WTC11 (cell line): ENCODE measurements at regions not wholly inside any gene's neighbourhood (a gene's known extent, or its start where the extent isn't known, plus 50 kb on each side); places are given as distances from the start of the nearest gene placed in this dataset.

Source experiments
- ATAC-seq: fragments of 200-7000 bp; cut with Tn5 transposase; 2 replicates; pipeline ENCODE4 v1.10.0; 2021; ENCODE audit warnings: mild to moderate bottlenecking, moderate library complexity
- CTCF ChIA-PET: fragments of 300-600 bp; sonication (Branson Sonifier 250); formaldehyde crosslinking; loops from one replicate; lab custom pipeline; 2021; ENCODE audit warnings: antibody characterized with exemption; lab: Charles Lee
- POLR2A ChIA-PET: fragments of 350-600 bp; sonication (Branson Sonifier 250); formaldehyde crosslinking; loops from one replicate; lab custom pipeline; 2021; ENCODE audit warnings: antibody characterized with exemption; lab: Charles Lee
- DNase-seq: peaks from one replicate; pipeline ENCODE4 v3.0.0; 2021; ENCODE audit warnings: low spot score
- H3K27ac Mint-ChIP-seq: 2 replicates; pipeline ENCODE4 v1.8.0; 2021; ENCODE audit warnings: mixed read lengths
- H3K27me3 Mint-ChIP-seq: 2 replicates; pipeline ENCODE4 v1.8.0; 2021; ENCODE audit warnings: low read depth, mild to moderate bottlenecking, moderate library complexity, mixed read lengths
- H3K36me3 Mint-ChIP-seq: 2 replicates; pipeline ENCODE4 v1.8.0; 2021; ENCODE audit warnings: mixed read lengths
- H3K4me1 Mint-ChIP-seq: 2 replicates; pipeline ENCODE4 v1.8.0; 2022; ENCODE audit warnings: mixed read lengths
- H3K4me3 Mint-ChIP-seq: 2 replicates; pipeline ENCODE4 v1.8.0; 2021; ENCODE audit warnings: mild to moderate bottlenecking, moderate library complexity, mixed read lengths
- H3K9me3 Mint-ChIP-seq: 2 replicates; pipeline ENCODE4 v1.8.0; 2021; ENCODE audit warnings: mixed read lengths
- ATF1 ChIP-seq: sonication (generic); formaldehyde crosslinking; IDR thresholded peaks from 2 replicates; pipeline ENCODE4 v1.8.1; 2023; ENCODE audit warnings: mild to moderate bottlenecking, moderate library complexity, missing genetic modification reagents
- ELF4 ChIP-seq: sonication (generic); formaldehyde crosslinking; IDR thresholded peaks from 2 replicates; pipeline ENCODE4 v1.8.1; 2022; ENCODE audit warnings: low read depth, mild to moderate bottlenecking, moderate library complexity, missing genetic modification reagents
- FOXP1 ChIP-seq: sonication (generic); formaldehyde crosslinking; IDR thresholded peaks from 2 replicates; pipeline ENCODE4 v1.8.0; 2022; ENCODE audit warnings: missing genetic modification reagents, mild to moderate bottlenecking, moderate library complexity, borderline replicate concordance
- GRHL2 ChIP-seq: fragments of 250-450 bp; sonication (Bioruptor Pico); IDR thresholded peaks from 2 replicates; pipeline ENCODE4 v1.8.0; 2022; ENCODE audit warnings: mild to moderate bottlenecking, moderate library complexity; ENCODE audit not compliant: insufficient replicate concordance, severe bottlenecking
- IRF2 ChIP-seq: sonication (generic); formaldehyde crosslinking; IDR thresholded peaks from 2 replicates; pipeline ENCODE4 v1.8.0; 2022; ENCODE audit warnings: low read depth, missing genetic modification reagents, borderline replicate concordance
- KAT7 ChIP-seq: sonication (generic); formaldehyde crosslinking; IDR thresholded peaks from 2 replicates; pipeline ENCODE4 v1.8.1; 2023; ENCODE audit warnings: missing genetic modification reagents, mild to moderate bottlenecking, borderline replicate concordance
- SOX15 ChIP-seq: fragments of 250-450 bp; sonication (Bioruptor Pico); IDR thresholded peaks from 2 replicates; pipeline ENCODE4 v1.9.0; 2021; ENCODE audit warnings: mild to moderate bottlenecking
- TEAD1 ChIP-seq: sonication (generic); formaldehyde crosslinking; IDR thresholded peaks from 2 replicates; pipeline ENCODE4 v1.8.0; 2022; ENCODE audit warnings: mild to moderate bottlenecking, missing genetic modification reagents
- ZNF138 ChIP-seq: sonication (generic); formaldehyde crosslinking; conservative IDR thresholded peaks from 2 replicates; pipeline ENCODE4 v1.8.1; 2022; ENCODE audit warnings: mild to moderate bottlenecking, moderate library complexity, missing genetic modification reagents
- TF ChIP-seq, protein P1 (sequence below): fragments of 250-450 bp; sonication (Bioruptor Pico); IDR thresholded peaks from 2 replicates; pipeline ENCODE4 v2.1.2; 2022; ENCODE audit warnings: mild to moderate bottlenecking, moderate library complexity
- TF ChIP-seq, protein P2 (sequence below): sonication (generic); formaldehyde crosslinking; IDR thresholded peaks from 2 replicates; pipeline ENCODE4 v1.8.0; 2022; ENCODE audit warnings: mild to moderate bottlenecking, missing genetic modification reagents
- TF ChIP-seq, protein P3 (sequence below): fragments of 200-600 bp; IDR thresholded peaks from 2 replicates; pipeline ENCODE4 v1.8.0; 2022; ENCODE audit warnings: antibody characterized with exemption
- TF ChIP-seq, protein P4 (sequence below): sonication (generic); formaldehyde crosslinking; IDR thresholded peaks from 2 replicates; pipeline ENCODE4 v1.8.1; 2023; ENCODE audit warnings: mild to moderate bottlenecking, missing genetic modification reagents
- TF ChIP-seq, protein P5 (sequence below): sonication (generic); formaldehyde crosslinking; IDR thresholded peaks from 2 replicates; pipeline ENCODE4 v1.8.0; 2022; ENCODE audit warnings: mild to moderate bottlenecking, missing genetic modification reagents
- TF ChIP-seq, protein P6 (sequence below): sonication (generic); formaldehyde crosslinking; IDR thresholded peaks from 2 replicates; pipeline ENCODE4 v1.8.1; 2022; ENCODE audit warnings: mild to moderate bottlenecking, missing genetic modification reagents, moderate library complexity, borderline replicate concordance

DNA sequence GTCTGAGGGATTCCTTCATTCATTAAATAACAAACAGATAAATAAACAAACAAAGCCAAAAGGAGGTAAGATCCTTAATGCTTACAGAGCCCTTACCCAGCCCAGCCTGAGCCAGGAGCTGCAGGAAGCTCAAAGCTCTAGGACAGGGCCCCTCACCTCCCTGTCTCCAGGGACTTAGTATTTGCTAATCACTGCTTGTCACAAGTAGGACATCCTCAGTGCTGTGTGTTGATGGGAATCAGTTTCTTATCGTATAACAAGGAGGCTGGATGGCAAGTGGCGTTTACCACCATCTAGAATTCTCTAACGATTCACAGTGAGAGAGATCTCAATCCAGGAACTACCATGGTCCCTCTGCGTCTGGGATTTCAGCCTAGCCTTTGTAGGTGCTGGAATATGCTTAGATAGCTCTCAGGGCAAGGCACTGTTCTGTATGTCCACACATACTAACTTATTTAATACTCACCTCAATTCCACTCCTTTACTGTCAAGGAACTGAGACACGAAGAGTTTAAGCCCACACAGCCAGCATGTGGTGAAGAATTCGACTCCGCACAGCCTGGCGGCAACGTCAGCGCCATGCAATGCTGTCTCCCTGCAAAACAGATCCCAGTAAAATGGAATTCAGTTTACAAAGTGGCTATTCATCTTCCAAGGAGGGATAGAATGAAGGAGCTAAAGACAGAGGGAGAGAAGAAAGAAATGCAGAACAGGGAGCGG is 164.8 kb downstream of the MYCN start:
- CTCF ChIA-PET: interaction anchor here (0.8 to 3.6 kb wide), 10 partner anchors 11 to 245 kb away, joined by 3 to 34 read pairs (median 4); partner anchors contain the start of gene MYCN
- Mint-ChIP-seq H3K9me3 (no peaks in the 10 kb centered on the region), H3K4me1 (peaks cover 76% of the 10 kb centered on the region), H3K27ac (peak overlapping the region; percentile 97), H3K36me3 (no peaks in the 10 kb centered on the region), H3K4me3 (peak overlapping the region; percentile 57), H3K27me3 (no peaks in the 10 kb centered on the region)
- TF ChIP-seq ZNF138 (no peak), ELF4 (CRISPR knock-in tag) (no peak), TEAD1 (CRISPR knock-in tag) (no peak), ATF1 (CRISPR knock-in tag) (no peak), GRHL2 (CRISPR knock-in tag) (no peak)
- TF ChIP-seq, protein P1, sequence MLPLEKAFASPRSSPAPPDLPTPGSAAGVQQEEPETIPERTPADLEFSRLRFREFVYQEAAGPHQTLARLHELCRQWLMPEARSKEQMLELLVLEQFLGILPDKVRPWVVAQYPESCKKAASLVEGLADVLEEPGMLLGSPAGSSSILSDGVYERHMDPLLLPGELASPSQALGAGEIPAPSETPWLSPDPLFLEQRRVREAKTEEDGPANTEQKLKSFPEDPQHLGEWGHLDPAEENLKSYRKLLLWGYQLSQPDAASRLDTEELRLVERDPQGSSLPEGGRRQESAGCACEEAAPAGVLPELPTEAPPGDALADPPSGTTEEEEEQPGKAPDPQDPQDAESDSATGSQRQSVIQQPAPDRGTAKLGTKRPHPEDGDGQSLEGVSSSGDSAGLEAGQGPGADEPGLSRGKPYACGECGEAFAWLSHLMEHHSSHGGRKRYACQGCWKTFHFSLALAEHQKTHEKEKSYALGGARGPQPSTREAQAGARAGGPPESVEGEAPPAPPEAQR (CRISPR knock-in tag): no peak
- ATAC-seq: peak; percentile 26
- POLR2A ChIA-PET: interaction anchor here (0.8 to 3.9 kb wide), 6 partner anchors 11 to 164 kb away, joined by 3 to 30 read pairs (median 3); partner anchors contain the start of gene MYCN
- no peak for DNase-seq

DNA sequence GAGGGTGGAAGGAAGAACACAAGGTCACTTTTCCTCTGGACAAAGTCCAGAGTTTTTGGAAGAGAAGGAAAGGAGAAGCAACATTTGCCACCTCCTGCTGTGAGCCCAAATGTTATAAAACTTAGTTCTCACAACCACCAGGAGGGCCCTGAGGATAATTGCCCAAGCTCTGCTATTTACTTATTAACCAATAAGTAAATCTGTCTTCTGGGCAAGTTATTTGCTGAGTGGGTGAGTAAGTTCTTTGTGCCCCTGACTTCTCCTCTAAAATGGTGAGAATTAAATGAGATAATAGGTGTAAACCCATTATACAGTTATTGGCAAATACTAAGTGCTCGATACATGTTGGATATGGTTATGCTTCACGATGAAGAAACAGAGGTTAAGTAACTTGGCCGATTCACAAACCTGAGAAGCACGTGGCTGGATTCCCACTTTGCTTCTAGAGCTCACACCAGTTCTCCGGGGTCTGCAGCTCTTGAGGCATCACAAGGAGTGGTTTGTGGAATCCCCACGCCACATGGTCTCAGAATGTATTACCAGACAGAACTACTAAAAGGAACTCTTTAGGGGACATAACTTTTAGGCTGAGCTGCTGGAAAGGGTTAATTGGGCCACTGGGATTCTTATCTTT is 164.1 kb downstream of the MYCN start:
- Mint-ChIP-seq H3K27me3 (no peaks in the 10 kb centered on the region), H3K4me3 (peak overlapping the region; percentile 57), H3K36me3 (no peaks in the 10 kb centered on the region), H3K9me3 (no peaks in the 10 kb centered on the region), H3K4me1 (peaks cover 78% of the 10 kb centered on the region), H3K27ac (peak overlapping the region; percentile 97)
- ATAC-seq (no peak), DNase-seq (no peak)
- CTCF ChIA-PET: interaction anchor here (0.7 to 3.6 kb wide), 13 partner anchors 11 to 218 kb away, joined by 3 to 34 read pairs (median 3); partner anchors contain the start of gene MYCN
- TF ChIP-seq FOXP1 (CRISPR knock-in tag): no peak
- TF ChIP-seq, protein P2, sequence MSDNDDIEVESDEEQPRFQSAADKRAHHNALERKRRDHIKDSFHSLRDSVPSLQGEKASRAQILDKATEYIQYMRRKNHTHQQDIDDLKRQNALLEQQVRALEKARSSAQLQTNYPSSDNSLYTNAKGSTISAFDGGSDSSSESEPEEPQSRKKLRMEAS (CRISPR knock-in tag): peak; percentile 56
- POLR2A ChIA-PET: interaction anchor here (0.8 to 3.9 kb wide), 4 partner anchors 51 to 163 kb away, joined by 3 to 30 read pairs (median 4); partner anchors contain the start of gene MYCN

DNA sequence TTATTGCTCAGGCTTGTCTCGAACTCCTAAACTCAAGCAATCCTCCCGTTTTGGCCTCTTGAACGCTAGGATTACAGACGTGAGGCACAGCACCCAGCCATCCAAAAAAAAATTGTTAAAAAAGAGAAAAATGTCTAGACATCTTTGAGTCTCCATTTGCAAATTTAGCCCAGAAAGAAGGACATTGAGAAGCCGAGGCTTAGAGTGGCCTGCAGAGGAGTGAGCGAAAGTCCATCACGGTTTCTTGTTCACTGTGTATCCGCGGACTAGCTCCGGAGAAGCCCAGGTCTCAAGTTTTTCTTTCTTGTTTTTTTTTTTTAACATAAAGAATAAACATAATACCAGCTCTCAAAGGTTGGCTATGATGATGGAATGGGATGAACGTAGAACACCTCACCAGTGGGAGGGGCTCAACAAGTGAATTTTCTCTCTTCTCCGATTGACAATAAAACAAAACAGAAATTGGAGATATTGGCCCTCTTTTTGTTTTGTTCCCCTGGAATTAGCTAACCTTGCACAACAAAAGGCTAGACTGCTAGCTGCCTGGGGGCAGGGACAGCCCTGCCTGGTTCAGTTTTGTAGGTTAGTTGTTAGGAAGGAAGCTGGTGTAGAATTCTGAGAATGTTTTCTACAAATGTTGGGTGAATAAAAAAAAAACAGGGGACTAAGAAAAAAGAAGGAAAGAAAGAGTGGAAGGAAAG is 163.4 kb downstream of the MYCN start:
- Mint-ChIP-seq H3K27me3 (no peaks in the 10 kb centered on the region), H3K4me3 (peak overlapping the region; percentile 33), H3K36me3 (no peaks in the 10 kb centered on the region), H3K27ac (peak overlapping the region; percentile 97), H3K4me1 (peaks cover 79% of the 10 kb centered on the region), H3K9me3 (no peaks in the 10 kb centered on the region)
- no peak for DNase-seq
- ATAC-seq: no peak
- POLR2A ChIA-PET: interaction anchor here (1.9 to 3.9 kb wide), 2 partner anchors 123 to 163 kb away, joined by 5 to 30 read pairs; partner anchors contain the start of gene MYCN
- CTCF ChIA-PET: interaction anchor here (0.7 to 3.6 kb wide), 10 partner anchors 12 to 218 kb away, joined by 3 to 34 read pairs (median 3); partner anchors contain the start of gene MYCN
- TF ChIP-seq KAT7 (CRISPR knock-in tag) (no peak), ELF4 (CRISPR knock-in tag) (no peak), ZNF138 (no peak), SOX15 (CRISPR knock-in tag) (no peak), IRF2 (CRISPR knock-in tag) (no peak), FOXP1 (CRISPR knock-in tag) (no peak)
- TF ChIP-seq, protein P3, sequence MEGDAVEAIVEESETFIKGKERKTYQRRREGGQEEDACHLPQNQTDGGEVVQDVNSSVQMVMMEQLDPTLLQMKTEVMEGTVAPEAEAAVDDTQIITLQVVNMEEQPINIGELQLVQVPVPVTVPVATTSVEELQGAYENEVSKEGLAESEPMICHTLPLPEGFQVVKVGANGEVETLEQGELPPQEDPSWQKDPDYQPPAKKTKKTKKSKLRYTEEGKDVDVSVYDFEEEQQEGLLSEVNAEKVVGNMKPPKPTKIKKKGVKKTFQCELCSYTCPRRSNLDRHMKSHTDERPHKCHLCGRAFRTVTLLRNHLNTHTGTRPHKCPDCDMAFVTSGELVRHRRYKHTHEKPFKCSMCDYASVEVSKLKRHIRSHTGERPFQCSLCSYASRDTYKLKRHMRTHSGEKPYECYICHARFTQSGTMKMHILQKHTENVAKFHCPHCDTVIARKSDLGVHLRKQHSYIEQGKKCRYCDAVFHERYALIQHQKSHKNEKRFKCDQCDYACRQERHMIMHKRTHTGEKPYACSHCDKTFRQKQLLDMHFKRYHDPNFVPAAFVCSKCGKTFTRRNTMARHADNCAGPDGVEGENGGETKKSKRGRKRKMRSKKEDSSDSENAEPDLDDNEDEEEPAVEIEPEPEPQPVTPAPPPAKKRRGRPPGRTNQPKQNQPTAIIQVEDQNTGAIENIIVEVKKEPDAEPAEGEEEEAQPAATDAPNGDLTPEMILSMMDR: no peak
- TF ChIP-seq, protein P4, sequence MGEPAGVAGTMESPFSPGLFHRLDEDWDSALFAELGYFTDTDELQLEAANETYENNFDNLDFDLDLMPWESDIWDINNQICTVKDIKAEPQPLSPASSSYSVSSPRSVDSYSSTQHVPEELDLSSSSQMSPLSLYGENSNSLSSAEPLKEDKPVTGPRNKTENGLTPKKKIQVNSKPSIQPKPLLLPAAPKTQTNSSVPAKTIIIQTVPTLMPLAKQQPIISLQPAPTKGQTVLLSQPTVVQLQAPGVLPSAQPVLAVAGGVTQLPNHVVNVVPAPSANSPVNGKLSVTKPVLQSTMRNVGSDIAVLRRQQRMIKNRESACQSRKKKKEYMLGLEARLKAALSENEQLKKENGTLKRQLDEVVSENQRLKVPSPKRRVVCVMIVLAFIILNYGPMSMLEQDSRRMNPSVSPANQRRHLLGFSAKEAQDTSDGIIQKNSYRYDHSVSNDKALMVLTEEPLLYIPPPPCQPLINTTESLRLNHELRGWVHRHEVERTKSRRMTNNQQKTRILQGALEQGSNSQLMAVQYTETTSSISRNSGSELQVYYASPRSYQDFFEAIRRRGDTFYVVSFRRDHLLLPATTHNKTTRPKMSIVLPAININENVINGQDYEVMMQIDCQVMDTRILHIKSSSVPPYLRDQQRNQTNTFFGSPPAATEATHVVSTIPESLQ (CRISPR knock-in tag): no peak
- TF ChIP-seq, protein P5, sequence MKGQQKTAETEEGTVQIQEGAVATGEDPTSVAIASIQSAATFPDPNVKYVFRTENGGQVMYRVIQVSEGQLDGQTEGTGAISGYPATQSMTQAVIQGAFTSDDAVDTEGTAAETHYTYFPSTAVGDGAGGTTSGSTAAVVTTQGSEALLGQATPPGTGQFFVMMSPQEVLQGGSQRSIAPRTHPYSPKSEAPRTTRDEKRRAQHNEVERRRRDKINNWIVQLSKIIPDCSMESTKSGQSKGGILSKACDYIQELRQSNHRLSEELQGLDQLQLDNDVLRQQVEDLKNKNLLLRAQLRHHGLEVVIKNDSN (CRISPR knock-in tag): no peak
- TF ChIP-seq, protein P6, sequence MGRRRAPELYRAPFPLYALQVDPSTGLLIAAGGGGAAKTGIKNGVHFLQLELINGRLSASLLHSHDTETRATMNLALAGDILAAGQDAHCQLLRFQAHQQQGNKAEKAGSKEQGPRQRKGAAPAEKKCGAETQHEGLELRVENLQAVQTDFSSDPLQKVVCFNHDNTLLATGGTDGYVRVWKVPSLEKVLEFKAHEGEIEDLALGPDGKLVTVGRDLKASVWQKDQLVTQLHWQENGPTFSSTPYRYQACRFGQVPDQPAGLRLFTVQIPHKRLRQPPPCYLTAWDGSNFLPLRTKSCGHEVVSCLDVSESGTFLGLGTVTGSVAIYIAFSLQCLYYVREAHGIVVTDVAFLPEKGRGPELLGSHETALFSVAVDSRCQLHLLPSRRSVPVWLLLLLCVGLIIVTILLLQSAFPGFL: no peak
